Mesenchymal stem cell (in vitro differentiated cells and primary cell): ENCODE measurements at regions not wholly inside any gene's neighbourhood (a gene's known extent, or its start where the extent isn't known, plus 50 kb on each side); places are given as distances from the start of the nearest gene placed in this dataset.

ENCODE experiments used
- DNase-seq: peaks from one replicate; pipeline ENCODE4 v3.0.0-alpha.2; 2013
- H2AFZ ChIP-seq: one replicate; pipeline ENCODE4 v1.6.1; 2013; ENCODE audit warnings: low read depth, mild to moderate bottlenecking, control low read depth, inconsistent platforms, low read length, moderate library complexity
- H2AK5ac ChIP-seq: 2 replicates; pipeline ENCODE4 v1.6.1; 2013; ENCODE audit warnings: low read length, moderate library complexity, mild to moderate bottlenecking, inconsistent platforms; ENCODE audit not compliant: severe bottlenecking
- H2BK120ac ChIP-seq: one replicate; pipeline ENCODE4 v1.6.1; 2013; ENCODE audit warnings: low read depth, mild to moderate bottlenecking, inconsistent platforms, low read length, moderate library complexity
- H2BK12ac ChIP-seq, 2 experiments: one replicate each; pipeline ENCODE4 v1.6.1; 2013; ENCODE audit warnings: inconsistent platforms in 2 of 2, low read length in 2 of 2, mild to moderate bottlenecking in 2 of 2, moderate library complexity in 2 of 2, control low read depth in 1 of 2
- H2BK15ac ChIP-seq: one replicate; pipeline ENCODE4 v1.6.1; 2013; ENCODE audit warnings: mild to moderate bottlenecking, low read depth, inconsistent platforms; ENCODE audit not compliant: poor library complexity, severe bottlenecking
- H2BK5ac ChIP-seq: 2 replicates; pipeline ENCODE4 v1.6.1; 2013; ENCODE audit warnings: low read depth, mild to moderate bottlenecking, low read length, control low read depth, inconsistent platforms; ENCODE audit not compliant: poor library complexity, severe bottlenecking
- H3K14ac ChIP-seq, 2 experiments: one replicate each; pipeline ENCODE4 v1.6.1; 2013; ENCODE audit warnings: inconsistent platforms in 2 of 2, low read length in 2 of 2, control low read depth in 1 of 2, mild to moderate bottlenecking in 1 of 2, moderate library complexity in 1 of 2
- H3K18ac ChIP-seq, 2 experiments: one replicate each; pipeline ENCODE4 v1.6.1; 2013; ENCODE audit warnings: inconsistent platforms in 2 of 2, low read length in 2 of 2, control low read depth in 1 of 2, low read depth in 1 of 2, mild to moderate bottlenecking in 1 of 2
- H3K23ac ChIP-seq, 2 experiments: one replicate each; pipeline ENCODE4 v1.6.1; 2013; ENCODE audit warnings: inconsistent platforms in 2 of 2, low read length in 2 of 2, mild to moderate bottlenecking in 2 of 2, moderate library complexity in 2 of 2, control low read depth in 1 of 2
- H3K27ac ChIP-seq: 2 replicates; pipeline ENCODE4 v1.5.1; 2013; ENCODE audit warnings: mild to moderate bottlenecking, moderate library complexity, low read length, control low read depth, inconsistent platforms; ENCODE audit not compliant: poor library complexity, severe bottlenecking
- H3K27me3 ChIP-seq, 2 experiments: 2 replicates each; pipeline versions ENCODE4 v1.6.1 to v1.7.0; 2013; ENCODE audit warnings: low read length in 2 of 2, mild to moderate bottlenecking in 2 of 2, moderate library complexity in 2 of 2, control low read depth in 1 of 2, inconsistent platforms in 1 of 2; ENCODE audit not compliant: control insufficient read depth in 1 of 2, insufficient read depth in 1 of 2
- H3K36me3 ChIP-seq, 2 experiments: 2 replicates each; pipeline versions ENCODE4 v1.6.1 to v1.7.0; 2013; ENCODE audit warnings: low read length in 2 of 2, control low read depth in 1 of 2, inconsistent platforms in 1 of 2, low read depth in 1 of 2, mild to moderate bottlenecking in 1 of 2; ENCODE audit not compliant: insufficient read depth in 2 of 2, control insufficient read depth in 1 of 2
- H3K4ac ChIP-seq, 2 experiments: one replicate each; pipeline ENCODE4 v1.6.1; 2013; ENCODE audit warnings: inconsistent platforms in 2 of 2, low read length in 2 of 2, mild to moderate bottlenecking in 2 of 2, moderate library complexity in 2 of 2, control low read depth in 1 of 2, low read depth in 1 of 2
- H3K4me1 ChIP-seq: 2 replicates; pipeline ENCODE4 v1.6.1; 2013; ENCODE audit warnings: low read depth, low read length, control low read depth; ENCODE audit not compliant: control insufficient read depth, insufficient read depth
- H3K4me2 ChIP-seq: 2 replicates; pipeline ENCODE4 v1.6.1; 2013; ENCODE audit warnings: low read length, mild to moderate bottlenecking, inconsistent platforms; ENCODE audit not compliant: poor library complexity, severe bottlenecking
- H3K4me3 ChIP-seq, 2 experiments: 2 replicates each; pipeline versions ENCODE4 v1.5.1 to v1.7.0; 2013; ENCODE audit warnings: low read length in 2 of 2, mild to moderate bottlenecking in 2 of 2, control low read depth in 1 of 2, low read depth in 1 of 2; ENCODE audit not compliant: insufficient read depth in 1 of 2
- H3K79me1 ChIP-seq: replicated peaks from 2 replicates; pipeline ENCODE4 v1.6.1; 2013; ENCODE audit warnings: mild to moderate bottlenecking, control low read depth, low read length, inconsistent platforms; ENCODE audit not compliant: poor library complexity, severe bottlenecking
- H3K9ac ChIP-seq: 2 replicates; pipeline ENCODE4 v1.7.0; 2013; ENCODE audit warnings: mild to moderate bottlenecking, low read length, moderate library complexity
- H3K9me3 ChIP-seq: 2 replicates; pipeline ENCODE4 v1.7.0; 2013; ENCODE audit warnings: mild to moderate bottlenecking, low read length; ENCODE audit not compliant: control insufficient read depth
- H4K8ac ChIP-seq: one replicate; pipeline ENCODE4 v1.6.1; 2013; ENCODE audit warnings: inconsistent platforms, mild to moderate bottlenecking, low read length, moderate library complexity
- H4K91ac ChIP-seq: one replicate; pipeline ENCODE4 v1.6.1; 2013; ENCODE audit warnings: mild to moderate bottlenecking, low read length, inconsistent platforms
- WGBS: methylation state at CpG from one replicate; pipeline ENCODE4 v1.1.7; 2013; ENCODE audit warnings: mixed read lengths; 5-methylcytosine and 5-hydroxymethylcytosine counted together

DNA sequence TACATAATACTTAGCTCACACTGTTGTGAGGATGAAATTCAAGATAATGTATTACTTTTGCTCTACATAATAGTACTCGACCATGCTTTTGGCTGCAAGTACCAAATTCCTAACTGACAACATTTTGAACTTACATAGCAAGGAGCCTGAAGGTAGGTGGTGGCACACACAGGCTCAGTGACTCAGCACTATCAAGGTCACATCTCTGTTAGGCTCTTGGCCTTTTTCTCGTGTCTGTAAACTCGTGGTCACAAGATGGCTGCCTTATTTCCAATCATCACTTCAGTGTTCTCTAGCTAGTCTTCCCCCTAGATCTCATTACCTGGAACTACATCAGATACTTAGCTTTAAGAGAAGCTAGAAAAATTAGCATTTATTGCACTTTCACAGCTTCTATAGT is 61.4 kb upstream of the ABCB5 start:
- Histone ChIP-seq H3K9me3 (no peaks in the 10 kb centered on the region), H2BK5ac (no peak overlapping the region), H3K4ac (no peak overlapping the region), H4K91ac (no peak overlapping the region), H4K8ac (no peak overlapping the region), H3K9ac (no peak overlapping the region), H3K23ac (no peak overlapping the region), H3K14ac (no peak overlapping the region), H3K4me3 (no peak overlapping the region), H2BK12ac (no peak overlapping the region), H2AFZ (no peak overlapping the region), H2AK5ac (no peak overlapping the region), H2BK120ac (no peak overlapping the region), H3K4me1 (no peaks in the 10 kb centered on the region), H3K27ac (no peak overlapping the region), H3K79me1 (no peaks in the 10 kb centered on the region), H3K18ac (no peak overlapping the region), H3K4me2 (no peak overlapping the region), H3K27me3 (no peaks in the 10 kb centered on the region), H2BK15ac (no peak overlapping the region), H3K36me3 (no peaks in the 10 kb centered on the region)
- DNase-seq: no peak
- WGBS: 95% methylated on average over 3 of the region's 3 CpGs

DNA sequence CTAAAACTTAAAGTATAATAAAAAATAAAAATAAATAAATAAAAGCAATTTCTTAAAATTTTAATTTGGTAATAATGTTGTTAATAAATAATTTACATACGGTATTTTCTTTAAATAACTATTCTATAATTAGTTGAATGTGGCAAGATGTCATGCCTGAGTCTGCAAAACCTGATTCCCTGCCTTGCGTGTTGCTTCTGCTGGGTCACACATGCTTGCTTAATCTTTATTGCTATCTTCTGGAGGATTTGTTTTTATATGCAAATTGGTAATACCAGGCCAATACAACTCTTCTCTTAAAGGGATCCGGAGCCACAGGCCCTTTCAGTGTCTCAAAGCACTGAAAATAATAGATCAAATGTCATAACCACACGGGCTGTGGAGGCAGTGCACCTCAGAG is 59.4 kb upstream of the ABCB5 start:
- Histone ChIP-seq H3K36me3 (no peaks in the 10 kb centered on the region), H3K9me3 (no peaks in the 10 kb centered on the region), H3K4me1 (no peaks in the 10 kb centered on the region), H3K4ac (no peak overlapping the region), H3K27me3 (no peaks in the 10 kb centered on the region), H3K14ac (no peak overlapping the region), H2AFZ (no peak overlapping the region), H2BK12ac (no peak overlapping the region), H2BK120ac (no peak overlapping the region), H4K91ac (no peak overlapping the region), H2BK5ac (no peak overlapping the region), H3K4me2 (no peak overlapping the region), H4K8ac (no peak overlapping the region), H3K79me1 (no peaks in the 10 kb centered on the region), H3K18ac (no peak overlapping the region), H2AK5ac (no peak overlapping the region), H3K27ac (no peak overlapping the region), H3K23ac (no peak overlapping the region), H2BK15ac (no peak overlapping the region), H3K9ac (no peak overlapping the region), H3K4me3 (no peak overlapping the region)
- WGBS: 81% methylated on average over 2 of the region's 4 CpGs
- DNase-seq: no peak

DNA sequence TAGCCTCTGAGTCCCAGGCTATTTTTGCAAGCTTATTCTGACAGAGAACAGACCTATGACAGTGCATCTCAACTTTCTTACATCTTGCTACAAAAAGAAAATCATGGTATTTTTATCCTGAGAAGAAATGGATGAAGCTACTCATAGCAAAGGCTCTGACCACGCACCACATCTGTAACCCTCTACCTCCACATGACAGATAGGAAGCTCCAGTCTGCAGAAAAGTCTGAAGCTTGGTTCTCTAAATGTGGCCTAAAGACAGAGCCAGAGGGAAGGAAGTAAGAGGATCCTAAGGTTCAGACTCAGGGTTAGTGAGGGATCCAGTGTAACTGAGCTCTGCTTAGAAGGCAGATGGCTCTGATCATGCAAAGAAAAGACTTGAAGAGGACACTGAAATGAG is 58.4 kb upstream of the ABCB5 start:
- Histone ChIP-seq H3K4me3 (no peak overlapping the region), H3K4me1 (no peaks in the 10 kb centered on the region), H2AK5ac (no peak overlapping the region), H2BK15ac (no peak overlapping the region), H2BK5ac (no peak overlapping the region), H3K18ac (no peak overlapping the region), H3K4ac (no peak overlapping the region), H4K8ac (no peak overlapping the region), H3K27me3 (no peaks in the 10 kb centered on the region), H3K14ac (no peak overlapping the region), H2BK12ac (no peak overlapping the region), H3K9ac (no peak overlapping the region), H3K23ac (no peak overlapping the region), H3K79me1 (no peaks in the 10 kb centered on the region), H3K36me3 (no peaks in the 10 kb centered on the region), H3K9me3 (no peaks in the 10 kb centered on the region), H4K91ac (no peak overlapping the region), H2BK120ac (no peak overlapping the region), H2AFZ (no peak overlapping the region), H3K4me2 (no peak overlapping the region), H3K27ac (no peak overlapping the region)
- no peak for DNase-seq
- no CpG with 5 or more reads among the region's 1 CpG for WGBS

DNA sequence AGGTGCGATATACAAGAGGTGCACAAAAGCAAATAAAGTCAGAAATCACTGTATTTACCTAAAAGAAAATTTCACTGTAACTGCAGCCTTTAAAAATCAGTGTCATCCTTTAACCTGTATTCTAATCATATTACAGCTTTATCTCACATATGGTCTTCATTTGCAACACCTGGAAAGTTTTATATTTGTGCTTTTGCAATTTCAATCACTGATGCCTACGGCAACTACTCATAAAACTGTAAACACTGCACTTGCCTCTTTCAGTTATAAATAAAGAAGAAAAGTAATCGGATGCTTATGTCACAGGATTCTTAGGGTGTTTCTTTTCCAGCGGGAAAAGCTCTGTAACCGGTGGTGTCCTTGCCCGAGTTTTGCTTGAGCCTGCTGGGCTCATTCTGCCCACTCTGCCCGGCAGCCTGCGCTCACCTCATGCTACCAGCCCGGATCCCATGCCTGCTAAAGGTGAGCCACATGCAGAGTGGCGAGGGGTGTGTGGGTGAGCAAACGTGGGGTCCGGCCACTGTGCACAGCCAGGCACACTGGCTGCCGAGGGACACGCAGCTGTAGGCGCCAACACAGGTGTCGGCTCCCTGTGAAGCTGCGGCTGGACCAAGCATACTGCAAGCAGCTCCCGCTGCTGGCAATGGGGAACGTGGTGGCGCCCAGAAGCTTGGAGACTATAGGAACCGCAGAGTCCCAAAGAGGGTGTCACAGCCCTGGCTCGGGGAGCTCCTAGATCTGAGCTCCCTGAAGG is 56.3 kb upstream of the ABCB5 start:
- Histone ChIP-seq H3K4me1 (no peaks in the 10 kb centered on the region), H3K9me3 (no peaks in the 10 kb centered on the region), H3K27ac (no peak overlapping the region), H3K4ac (no peak overlapping the region), H3K36me3 (no peaks in the 10 kb centered on the region), H3K14ac (peak overlapping the region in 1 of 2 experiments; percentile 79), H3K4me2 (no peak overlapping the region), H2BK12ac (no peak overlapping the region), H2AK5ac (no peak overlapping the region), H3K23ac (peak overlapping the region in 1 of 2 experiments; percentile 2), H3K79me1 (no peaks in the 10 kb centered on the region), H3K4me3 (no peak overlapping the region), H2AFZ (peak overlapping the region; percentile 18), H4K91ac (peak overlapping the region; percentile 45), H3K9ac (no peak overlapping the region), H2BK15ac (no peak overlapping the region), H3K18ac (no peak overlapping the region), H4K8ac (peak overlapping the region; percentile 29), H2BK120ac (no peak overlapping the region), H3K27me3 (no peaks in the 10 kb centered on the region), H2BK5ac (no peak overlapping the region)
- 93% methylated on average over 21 of the region's 22 CpGs for WGBS
- no peak for DNase-seq
